Psoas muscle (tissue), 7 donors: ENCODE measurements at regions not wholly inside any gene's neighbourhood (a gene's known extent, or its start where the extent isn't known, plus 50 kb on each side); places are given as distances from the start of the nearest gene placed in this dataset.
"Not testable (repeated sequence)": the region's sequence is repeated elsewhere in the genome, so short reads cannot be mapped to it uniquely, and the experiment has no call there.

Experiments
- ATAC-seq, 4 donors: fragments of 200-7000 bp; cut with Tn5 transposase; one replicate each; pipeline ENCODE4 v1.9.1; 2020; ENCODE audit warnings: moderate library complexity in 3 of 4, mild to moderate bottlenecking in 2 of 4
- DNase-seq, 2 donors: peaks; one replicate each; pipeline ENCODE4 v3.0.0-alpha.2; 2020
- H3K27ac ChIP-seq: fragments of 200-600 bp; one replicate; pipeline ENCODE4 v1.8.0; 2022
- H3K27me3 ChIP-seq, 3 donors: fragments of 200-600 bp in 1 of 3; one replicate each; pipeline versions ENCODE4 v1.6.1 to v1.8.0; 2013 to 2022; ENCODE audit warnings: low read length in 2 of 3, mild to moderate bottlenecking in 2 of 3, moderate library complexity in 1 of 3; ENCODE audit not compliant: insufficient read depth in 3 of 3
- H3K36me3 ChIP-seq, 2 donors: fragments of 200-600 bp in 1 of 2; one replicate each; pipeline versions ENCODE4 v1.6.1 to v1.8.0; 2013 to 2022; ENCODE audit warnings: low read depth in 1 of 2, mild to moderate bottlenecking in 1 of 2, moderate library complexity in 1 of 2; ENCODE audit not compliant: insufficient read depth in 1 of 2
- H3K4me1 ChIP-seq: fragments of 200-600 bp; one replicate; pipeline ENCODE4 v1.8.0; 2022
- H3K4me3 ChIP-seq: fragments of 200-600 bp; one replicate; pipeline ENCODE4 v1.8.0; 2022; ENCODE audit warnings: mild to moderate bottlenecking
- H3K9me3 ChIP-seq: fragments of 200-600 bp; one replicate; pipeline ENCODE4 v1.8.0; 2022
- CTCF ChIP-seq: fragments of 200-600 bp; IDR thresholded peaks from one replicate; pipeline ENCODE4 v1.8.0; 2022; ENCODE audit warnings: antibody characterized with exemption
- whole genome bisulfite sequencing, 3 donors: extraction: QIAGEN DNeasy Blood & Tissue Kit; methylation state at CpG; one replicate each; pipeline versions ENCODE4 v1.1.6 to v1.1.7; 2013; 5-methylcytosine and 5-hydroxymethylcytosine counted together
- intact Hi-C, 2 donors: fragments of 100-400 bp; cut with DNase I; formaldehyde crosslinking; loops; one replicate each; pipeline versions ENCODE4 v1.11.0 to v1.14.2; 2022
- donor health status: healthy with polysubstance abuse.
- donor health status: DM: no; HTN: no; CAD: no; lungs with moderate emphysema.
- donor health status: Bipolar disorder and iron deficiency.
- donor health status: healthy.
- donor health status: DM: yes; HTN: yes; CAD: no.
- donor health status: DM: no; HTN: no; CAD: no.
- donor health status: DM: yes; HTN: yes; CAD: no.

DNA sequence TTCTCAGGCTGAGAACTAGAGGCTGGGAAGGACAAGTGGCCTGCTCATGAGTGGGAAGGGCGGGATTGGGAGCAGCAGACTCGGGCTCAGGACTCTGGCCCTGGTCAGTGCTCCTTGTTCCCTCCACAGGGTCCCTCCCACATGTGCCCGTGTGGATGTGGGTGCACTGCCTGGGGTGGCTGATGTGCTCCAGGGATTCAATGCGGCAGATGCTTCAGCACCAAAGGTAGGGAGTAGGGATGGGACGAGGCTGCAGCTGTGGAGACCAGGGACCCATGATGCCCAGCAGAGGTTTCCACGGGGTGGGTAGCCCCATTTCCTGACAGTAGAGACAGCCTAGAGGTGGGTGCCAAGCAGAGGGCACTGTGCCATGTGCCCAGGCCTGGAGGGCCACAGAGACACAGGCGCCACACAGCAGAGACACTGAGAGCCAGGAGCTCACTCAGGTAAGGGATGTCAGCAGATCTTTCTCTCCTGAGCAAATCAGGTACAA, 89.5 kb downstream of the GGTLC2 start:
- no peak for TF ChIP-seq CTCF
- H3K27ac ChIP-seq = no peak overlapping the region
- no peak overlapping the region for H3K4me3 ChIP-seq
- intact Hi-C loops = no loop called here
- no peaks in the 10 kb centered on the region for H3K36me3 ChIP-seq
- no peaks in the 10 kb centered on the region for H3K27me3 ChIP-seq
- no peaks in the 10 kb centered on the region for H3K4me1 ChIP-seq
- H3K9me3 ChIP-seq = no peaks in the 10 kb centered on the region
- DNase-seq (no peak), ATAC-seq (no peak)
- 68 to 78% (median 76%) methylated on average over 7 of the region's 7 CpGs for WGBS, 3 donors

- intact Hi-C loops = not testable (repeated sequence)
- WGBS, 3 donors = 59 to 67% (median 67%) methylated on average over 15 to 17 of the region's 17 CpGs
Observed at GRCh38 chr22:22734395-22735272, 90.2 kb downstream of the GGTLC2 start.

DNA sequence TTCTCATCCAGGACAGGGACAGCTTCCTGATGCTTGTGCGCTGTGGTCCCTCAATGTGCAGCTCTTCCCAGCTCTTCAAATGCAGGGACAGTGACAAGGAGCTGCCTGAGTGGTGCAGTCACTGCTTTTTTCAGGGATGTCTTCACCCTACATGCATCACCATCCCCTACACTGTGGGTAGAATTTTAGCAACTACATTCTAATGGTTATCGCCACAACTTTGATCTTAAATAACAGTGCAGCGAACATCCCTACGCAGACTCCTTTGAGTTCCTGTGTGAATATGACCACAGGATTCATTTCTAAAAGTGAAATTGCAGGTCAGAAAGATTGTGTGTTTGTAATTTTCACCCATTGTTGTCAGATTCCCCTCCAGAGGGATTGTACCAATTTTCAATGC, 90.9 kb downstream of the GGTLC2 start:
- 80 to 86% (median 82%) methylated on average over 4 of the region's 4 CpGs for WGBS, 3 donors
- ATAC-seq, H3K36me3 ChIP-seq, H3K9me3 ChIP-seq, H3K27ac ChIP-seq, H3K4me3 ChIP-seq, H3K27me3 ChIP-seq, H3K4me1 ChIP-seq, intact Hi-C loops, DNase-seq: not testable (repeated sequence)

More at GRCh38 chr22:22734395-22735272, 90.2 kb downstream of the GGTLC2 start:
- not testable (repeated sequence) for ATAC-seq, H3K9me3 ChIP-seq, H3K27me3 ChIP-seq, H3K36me3 ChIP-seq, H3K4me3 ChIP-seq, H3K4me1 ChIP-seq, H3K27ac ChIP-seq, DNase-seq

DNA sequence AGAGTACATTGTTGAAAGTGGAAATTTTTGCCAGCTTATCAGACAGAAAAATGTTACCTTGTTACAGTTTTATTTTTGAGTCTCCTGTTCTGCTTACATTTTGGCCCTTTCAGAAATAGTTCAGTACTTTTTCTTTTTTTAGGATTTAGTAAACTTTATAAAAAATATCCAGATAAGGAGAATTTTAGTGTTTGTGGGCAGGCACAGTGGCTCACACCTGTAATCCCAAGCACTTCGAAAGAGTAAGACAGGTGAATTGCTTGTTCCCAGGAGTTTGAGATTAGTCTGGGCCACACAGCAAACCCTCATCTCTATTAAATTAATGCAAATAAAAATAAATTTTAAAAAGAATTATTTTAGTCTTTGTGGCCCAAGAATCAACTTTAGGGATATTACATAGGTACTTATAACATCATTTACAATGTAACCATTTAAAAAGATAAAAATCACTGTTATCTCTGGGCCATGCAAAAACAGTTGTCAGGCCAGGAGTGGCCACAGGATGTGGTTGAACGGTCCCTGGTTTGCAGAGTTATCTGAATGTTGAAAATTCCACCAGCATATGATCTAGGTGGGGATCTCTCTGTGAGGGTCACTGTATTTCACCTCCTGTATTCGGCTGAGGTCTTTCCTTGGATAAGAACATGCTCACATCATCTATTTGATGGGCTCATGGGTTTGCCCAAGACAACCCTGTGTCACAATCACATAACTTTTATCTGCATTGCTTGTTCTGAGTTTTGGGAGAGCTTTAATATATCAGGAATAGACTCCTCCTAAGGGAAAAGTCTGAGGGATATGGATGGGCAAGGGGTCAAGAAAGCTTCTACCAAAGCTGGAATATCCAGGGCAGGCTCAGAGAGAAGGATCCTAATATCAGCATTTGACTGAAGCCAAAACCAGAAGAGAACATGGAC, 91.5 kb downstream of the GGTLC2 start:
- no peak overlapping the region for H3K4me3 ChIP-seq
- no peaks in the 10 kb centered on the region for H3K27me3 ChIP-seq
- no peak for ATAC-seq
- no peaks in the 10 kb centered on the region for H3K36me3 ChIP-seq
- 62 to 72% (median 65%) methylated on average over 3 of the region's 3 CpGs for WGBS, 3 donors
- intact Hi-C loops = no loop called here
- no peaks in the 10 kb centered on the region for H3K9me3 ChIP-seq
- H3K4me1 ChIP-seq = no peaks in the 10 kb centered on the region
- H3K27ac ChIP-seq = no peak overlapping the region
- TF ChIP-seq CTCF = no peak
- no peak for DNase-seq

DNA sequence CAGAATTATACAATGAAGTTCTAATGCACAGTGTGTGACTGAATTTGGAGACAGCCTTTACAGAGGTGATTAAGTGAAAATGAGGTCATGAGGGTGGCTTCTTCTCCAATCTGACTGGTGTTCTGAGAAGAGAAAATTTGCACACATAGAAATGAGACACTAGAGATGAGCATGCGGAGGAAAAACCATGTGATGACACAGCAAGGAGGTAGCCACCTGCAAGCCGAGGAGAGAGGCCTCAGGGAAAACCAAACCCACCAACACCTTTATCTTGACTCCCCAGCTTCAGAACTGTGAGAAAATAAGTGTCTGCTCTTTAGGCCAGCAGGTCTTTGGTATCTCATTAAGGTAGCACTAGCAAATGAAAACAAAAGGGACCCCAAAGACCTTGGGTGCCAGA, 93.2 kb downstream of the GGTLC2 start:
- Histone ChIP-seq H3K4me3 (no peak overlapping the region), H3K27ac (no peak overlapping the region), H3K9me3 (no peaks in the 10 kb centered on the region), H3K27me3 (peaks cover 0 to 6% (median 0%) of the 10 kb centered on the region in 3 donors), H3K36me3 (no peaks in the 10 kb centered on the region), H3K4me1 (no peaks in the 10 kb centered on the region)
- WGBS, 3 donors = 77 to 94% (median 80%) methylated on average over 2 of the region's 2 CpGs
- TF ChIP-seq CTCF = no peak
- DNase-seq = no peak
- no peak for ATAC-seq
- intact Hi-C loops = no loop called here
